Caco-2 (cell line): ENCODE measurements at regions not wholly inside any gene's neighbourhood (a gene's known extent, or its start where the extent isn't known, plus 50 kb on each side); places are given as distances from the start of the nearest gene placed in this dataset.
"Not testable (repeated sequence)": the region's sequence is repeated elsewhere in the genome, so short reads cannot be mapped to it uniquely, and the experiment has no call there.

Experiments
- BruUV-seq: library from RNA; stranded (reverse); fragments of 400-500 nt; replicated peaks from 2 replicates; lab custom pipeline; 2021; lab: Mats Ljungman, UMichigan
- CTCF ChIA-PET: fragments of 300-600 bp; sonication (Branson Sonifier 250); formaldehyde crosslinking; loops from one replicate; lab custom pipeline; 2022; ENCODE audit warnings: antibody characterized with exemption; lab: Charles Lee
- POLR2A ChIA-PET: fragments of 300-600 bp; sonication (Branson Sonifier 250); formaldehyde crosslinking; loops from one replicate; lab custom pipeline; 2022; ENCODE audit warnings: antibody characterized with exemption; lab: Charles Lee
- DNase-seq, 2 experiments: peaks; one replicate each; pipeline versions ENCODE4 v3.0.0 to v3.0.0-alpha.2; 2020 to 2022
- H3K27me3 ChIP-seq: replicated peaks from 2 replicates; pipeline ENCODE4 v1.6.0; 2011; ENCODE audit warnings: low read length; ENCODE audit not compliant: control insufficient read depth, insufficient read depth
- H3K36me3 ChIP-seq: 2 replicates; pipeline ENCODE4 v1.5.1; 2011; ENCODE audit warnings: low read length; ENCODE audit not compliant: control insufficient read depth, insufficient read depth
- H3K4me1 ChIP-seq: fragments of 250-450 bp; sonication (Bioruptor Pico); 2 replicates; pipeline ENCODE4 v1.5.1; 2020; ENCODE audit warnings: mild to moderate bottlenecking
- H3K4me3 ChIP-seq: 2 replicates; pipeline ENCODE4 v1.5.1; 2011; ENCODE audit warnings: low read depth, mild to moderate bottlenecking, control low read depth, low read length
- H3K9me3 ChIP-seq: fragments of 250-450 bp; sonication (Bioruptor Pico); 2 replicates; pipeline ENCODE4 v1.5.1; 2020; ENCODE audit warnings: mild to moderate bottlenecking, moderate library complexity
- H3K27ac Mint-ChIP-seq: one replicate; pipeline ENCODE4 v1.8.0; 2022; ENCODE audit warnings: mixed read lengths; ENCODE audit not compliant: unreplicated experiment
- H3K27me3 Mint-ChIP-seq: one replicate; pipeline ENCODE4 v1.8.0; 2022; ENCODE audit warnings: mixed read lengths; ENCODE audit not compliant: insufficient read depth, unreplicated experiment
- H3K36me3 Mint-ChIP-seq: one replicate; pipeline ENCODE4 v1.8.0; 2022; ENCODE audit warnings: mild to moderate bottlenecking, mixed read lengths; ENCODE audit not compliant: insufficient read depth, unreplicated experiment
- H3K4me1 Mint-ChIP-seq: one replicate; pipeline ENCODE4 v1.8.0; 2022; ENCODE audit warnings: low read depth, mixed read lengths; ENCODE audit not compliant: unreplicated experiment
- H3K4me3 Mint-ChIP-seq: one replicate; pipeline ENCODE4 v1.8.0; 2022; ENCODE audit warnings: mild to moderate bottlenecking, moderate library complexity, mixed read lengths; ENCODE audit not compliant: unreplicated experiment
- H3K9me3 Mint-ChIP-seq: one replicate; pipeline ENCODE4 v1.8.0; 2022; ENCODE audit warnings: mixed read lengths; ENCODE audit not compliant: unreplicated experiment
- CTCF ChIP-seq, 2 experiments: fragments of 200-600 bp in 1 of 2; IDR thresholded peaks; 1 replicate in 1 of 2; 2 replicates in 1 of 2; pipeline versions ENCODE4 v1.5.1 to v1.8.0; 2011 to 2022; ENCODE audit warnings: antibody characterized with exemption in 1 of 2, control low read depth in 1 of 2, inconsistent platforms in 1 of 2, low read depth in 1 of 2, low read length in 1 of 2, mild to moderate bottlenecking in 1 of 2, moderate library complexity in 1 of 2; ENCODE audit not compliant: insufficient read depth in 1 of 2, severe bottlenecking in 1 of 2, unreplicated experiment in 1 of 2
- intact Hi-C: fragments of 100-400 bp; cut with micrococcal nuclease; formaldehyde crosslinking; loops from one replicate; pipeline ENCODE4 v1.10.0; 2022; ENCODE audit not compliant: unreplicated experiment

GRCh38 chr2:95709831-95710230 lies 118.0 kb downstream of the TRIM43 start:
- H3K27me3 ChIP-seq = no peaks in the 10 kb centered on the region
- DNase-seq = no peak
- no peak for TF ChIP-seq CTCF (IDR thresholded peaks at IDR 0.05; ENCODE audit: insufficient read depth in 1 of 2, low read depth in 1 of 2, low read length in 1 of 2, severe bottlenecking in 1 of 2, unreplicated experiment in 1 of 2)
- H3K9me3 Mint-ChIP-seq = no peaks in the 10 kb centered on the region
- H3K36me3 Mint-ChIP-seq = no peaks in the 10 kb centered on the region
- POLR2A ChIA-PET = no interaction called here
- H3K4me3 ChIP-seq = no peak overlapping the region
- no peaks in the 10 kb centered on the region for H3K4me1 ChIP-seq
- no peak overlapping the region for H3K27ac Mint-ChIP-seq
- intact Hi-C loops = no loop called here
- H3K9me3 ChIP-seq = no peaks in the 10 kb centered on the region
- no peak overlapping the region for H3K4me3 Mint-ChIP-seq
- no TSS peak for BruUV-seq
- CTCF ChIA-PET = interaction anchor here (0.7 kb wide), 1 partner anchor 12 kb away, joined by 5 read pairs; no protein-coding TSS in a partner anchor
- H3K27me3 Mint-ChIP-seq = peaks cover 3% of the 10 kb centered on the region
- no peaks in the 10 kb centered on the region for H3K36me3 ChIP-seq
- no peaks in the 10 kb centered on the region for H3K4me1 Mint-ChIP-seq

- H3K4me1 Mint-ChIP-seq, H3K27me3 Mint-ChIP-seq, DNase-seq, intact Hi-C loops, H3K36me3 ChIP-seq, CTCF ChIA-PET, POLR2A ChIA-PET, H3K4me3 ChIP-seq, H3K27ac Mint-ChIP-seq, H3K27me3 ChIP-seq, H3K4me3 Mint-ChIP-seq, H3K36me3 Mint-ChIP-seq, H3K9me3 Mint-ChIP-seq, H3K4me1 ChIP-seq, H3K9me3 ChIP-seq, BruUV-seq: not testable (repeated sequence)
Measured at GRCh38 chr2:95713470-95714177, 121.8 kb downstream of the TRIM43 start.

GRCh38 chr2:95714398-95714797 lies 122.6 kb downstream of the TRIM43 start:
- BruUV-seq, DNase-seq, H3K9me3 ChIP-seq, H3K4me1 ChIP-seq, H3K4me3 Mint-ChIP-seq, H3K36me3 ChIP-seq, CTCF ChIA-PET, POLR2A ChIA-PET, H3K27ac Mint-ChIP-seq, H3K4me3 ChIP-seq, H3K27me3 Mint-ChIP-seq, H3K4me1 Mint-ChIP-seq, H3K9me3 Mint-ChIP-seq, H3K27me3 ChIP-seq, H3K36me3 Mint-ChIP-seq, intact Hi-C loops: not testable (repeated sequence)

GRCh38 chr2:95719473-95720060 lies 127.8 kb downstream of the TRIM43 start:
- no peak for DNase-seq
- no peaks in the 10 kb centered on the region for H3K36me3 ChIP-seq
- H3K4me1 Mint-ChIP-seq = no peaks in the 10 kb centered on the region
- TF ChIP-seq CTCF (IDR thresholded peaks at IDR 0.05; ENCODE audit: insufficient read depth in 1 of 2, low read depth in 1 of 2, low read length in 1 of 2, severe bottlenecking in 1 of 2, unreplicated experiment in 1 of 2) = no peak
- H3K9me3 ChIP-seq = no peaks in the 10 kb centered on the region
- no peak overlapping the region for H3K4me3 ChIP-seq
- ChIA-PET CTCF (no interaction called here), POLR2A (no interaction called here)
- intact Hi-C loops = no loop called here
- no TSS peak for BruUV-seq
- no peaks in the 10 kb centered on the region for H3K9me3 Mint-ChIP-seq
- no peaks in the 10 kb centered on the region for H3K36me3 Mint-ChIP-seq
- H3K27me3 ChIP-seq = no peaks in the 10 kb centered on the region
- no peak overlapping the region for H3K4me3 Mint-ChIP-seq
- H3K27ac Mint-ChIP-seq = no peak overlapping the region
- no peaks in the 10 kb centered on the region for H3K4me1 ChIP-seq
- no peaks in the 10 kb centered on the region for H3K27me3 Mint-ChIP-seq
